ENCODE measurements at regions not wholly inside any gene's neighbourhood (a gene's known extent, or its start where the extent isn't known, plus 50 kb on each side); places are given as distances from the start of the nearest gene placed in this dataset.
"Not testable (repeated sequence)": the region's sequence is repeated elsewhere in the genome, so short reads cannot be mapped to it uniquely, and the experiment has no call there.

GRCh38 chr5:5751987-5752386 is 329.5 kb downstream of the ICE1 start:
- DNase-seq (no peak), ATAC-seq (no peak)
- no peaks in the 10 kb centered on the region for H3K9me3 ChIP-seq
- no peak overlapping the region for H3K4me3 ChIP-seq
- H3K36me3 ChIP-seq: no peaks in the 10 kb centered on the region
- no peak for TF ChIP-seq CTCF (IDR thresholded peaks at IDR 0.05)
- H3K27ac ChIP-seq: no peak overlapping the region
- H3K4me1 ChIP-seq: no peaks in the 10 kb centered on the region
- H3K27me3 ChIP-seq: peaks cover 4% of the 10 kb centered on the region
- intact Hi-C loops (cut with DNase I): no loop called here

DNA sequence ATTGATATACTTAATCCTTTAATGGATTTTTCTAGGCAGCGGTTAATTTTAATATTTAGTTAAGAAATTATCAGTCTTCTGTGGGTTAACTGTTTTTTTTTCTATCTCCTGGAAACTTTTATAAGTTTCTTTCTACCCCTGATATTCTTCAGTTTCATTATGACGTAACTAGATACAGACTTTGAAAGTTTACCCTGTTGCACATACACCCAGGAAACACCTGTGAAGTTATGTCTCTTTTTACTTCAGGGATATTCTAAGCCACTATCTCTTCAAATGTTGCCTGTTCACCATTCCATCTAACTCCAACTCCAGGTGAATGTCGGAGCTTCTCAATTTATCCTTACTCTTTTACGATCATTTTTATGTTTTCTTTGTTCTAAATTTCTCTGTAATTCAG is 329.0 kb downstream of the ICE1 start:
- no peaks in the 10 kb centered on the region for H3K9me3 ChIP-seq
- no peaks in the 10 kb centered on the region for H3K4me1 ChIP-seq
- no peak for ATAC-seq
- H3K27ac ChIP-seq: no peak overlapping the region
- no peak for TF ChIP-seq CTCF (IDR thresholded peaks at IDR 0.05)
- H3K4me3 ChIP-seq: no peak overlapping the region
- H3K27me3 ChIP-seq: peaks cover 4% of the 10 kb centered on the region
- DNase-seq: no peak
- intact Hi-C loops (cut with DNase I): no loop called here
- no peaks in the 10 kb centered on the region for H3K36me3 ChIP-seq

DNA sequence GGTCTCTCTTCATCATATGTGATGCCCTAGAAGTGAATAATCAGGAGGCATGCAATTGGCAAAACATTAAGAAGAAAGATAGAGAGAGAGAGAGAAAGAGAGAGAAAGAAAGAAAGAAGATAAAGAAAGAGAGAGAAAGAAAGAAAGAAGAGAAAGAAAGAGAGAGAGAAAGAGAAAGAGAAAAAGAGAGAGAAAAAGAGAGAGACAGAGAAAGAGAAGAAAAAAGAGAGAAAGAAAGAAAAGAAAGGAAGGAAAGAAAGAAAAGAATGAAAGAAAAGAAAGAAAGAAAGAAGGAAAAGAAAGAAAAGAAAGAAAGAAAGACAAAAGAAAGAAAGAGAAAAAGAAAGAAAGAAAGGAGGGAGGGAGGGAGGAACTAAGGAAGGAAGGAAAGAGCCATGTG is 318.9 kb downstream of the ICE1 start:
- Histone ChIP-seq H3K4me1 (no peaks in the 10 kb centered on the region), H3K27ac (no peak overlapping the region), H3K27me3 (no peaks in the 10 kb centered on the region), H3K36me3 (no peaks in the 10 kb centered on the region), H3K9me3 (peaks cover 7% of the 10 kb centered on the region), H3K4me3 (no peak overlapping the region)
- no peak for TF ChIP-seq CTCF (IDR thresholded peaks at IDR 0.05)
- intact Hi-C loops (cut with DNase I): no loop called here
- ATAC-seq: no peak
- no peak for DNase-seq

- TF ChIP-seq CTCF (IDR thresholded peaks at IDR 0.05): no peak
- Histone ChIP-seq H3K4me3 (no peak overlapping the region), H3K36me3 (no peaks in the 10 kb centered on the region), H3K9me3 (peaks cover 7% of the 10 kb centered on the region), H3K27ac (no peak overlapping the region), H3K4me1 (no peaks in the 10 kb centered on the region), H3K27me3 (no peaks in the 10 kb centered on the region)
- ATAC-seq (no peak), DNase-seq (no peak)
- intact Hi-C loops (cut with DNase I): no loop called here
These were observed 317.0 kb downstream of the ICE1 start for GRCh38 chr5:5739490-5739945.

DNA sequence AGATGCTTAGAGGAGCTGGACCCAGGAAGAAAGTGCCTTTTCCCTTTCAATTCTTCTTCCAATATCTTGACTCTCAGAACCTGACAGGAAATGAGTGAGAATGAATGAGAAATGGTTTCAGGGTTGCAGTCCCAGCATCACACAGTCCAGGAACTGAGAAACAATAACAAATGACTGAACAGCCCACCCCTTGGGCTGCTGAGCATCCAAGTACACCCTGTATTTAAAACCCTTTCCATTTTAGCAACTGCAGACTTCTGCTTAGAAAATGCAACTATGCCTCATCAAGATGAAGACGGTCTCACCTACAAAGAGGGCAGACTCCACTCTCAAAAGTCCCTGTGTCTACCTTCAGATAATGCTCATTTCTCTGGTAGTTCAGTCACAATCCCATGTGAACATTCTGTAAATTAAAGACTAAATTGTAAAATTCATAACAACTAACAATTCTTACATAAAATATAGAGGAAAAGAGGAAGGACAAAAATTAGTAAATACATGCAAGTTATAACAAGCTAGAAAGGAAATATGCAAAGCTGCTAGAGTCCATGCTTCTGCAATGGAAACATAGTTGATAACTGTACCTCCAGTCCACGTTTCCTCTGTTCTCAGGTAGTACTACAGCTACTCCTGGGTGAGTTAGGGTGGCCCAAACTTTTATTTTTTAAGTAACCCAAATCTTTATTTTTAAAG is 316.5 kb downstream of the ICE1 start:
- TF ChIP-seq CTCF (IDR thresholded peaks at IDR 0.05): no peak
- ATAC-seq (no peak), DNase-seq (no peak)
- peaks cover 7% of the 10 kb centered on the region for H3K9me3 ChIP-seq
- no peaks in the 10 kb centered on the region for H3K36me3 ChIP-seq
- H3K27me3 ChIP-seq: no peaks in the 10 kb centered on the region
- H3K27ac ChIP-seq: no peak overlapping the region
- intact Hi-C loops (cut with DNase I): no loop called here
- no peak overlapping the region for H3K4me3 ChIP-seq
- no peaks in the 10 kb centered on the region for H3K4me1 ChIP-seq

DNA sequence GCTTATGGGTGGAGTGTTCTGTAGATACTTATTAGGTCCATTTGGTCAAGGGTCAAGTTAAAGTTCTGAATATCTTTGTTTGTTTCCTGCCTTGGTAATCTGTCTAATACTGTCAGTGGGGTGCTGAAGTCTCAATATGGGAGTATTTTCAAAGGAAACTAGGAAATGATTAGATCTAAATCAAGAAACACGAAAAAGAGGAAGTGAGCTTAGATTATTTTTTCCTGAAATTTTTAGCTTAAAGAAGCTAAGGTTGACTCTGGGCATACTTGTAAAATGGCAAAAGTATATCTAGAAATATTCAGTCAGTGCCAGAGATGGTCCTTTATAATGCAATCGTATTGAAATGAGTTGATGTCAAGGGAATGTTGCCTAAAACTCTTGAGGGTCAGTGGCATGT is 313.5 kb downstream of the ICE1 start:
- no peak overlapping the region for H3K27ac ChIP-seq
- DNase-seq (no peak), ATAC-seq (no peak)
- intact Hi-C loops (cut with DNase I): no loop called here
- TF ChIP-seq CTCF (IDR thresholded peaks at IDR 0.05): no peak
- H3K9me3 ChIP-seq: no peaks in the 10 kb centered on the region
- H3K4me3 ChIP-seq: no peak overlapping the region
- no peaks in the 10 kb centered on the region for H3K4me1 ChIP-seq
- H3K36me3 ChIP-seq: no peaks in the 10 kb centered on the region
- H3K27me3 ChIP-seq: no peaks in the 10 kb centered on the region

GRCh38 chr5:5733058-5733457 is 310.6 kb downstream of the ICE1 start:
- ATAC-seq; DNase-seq; H3K4me3 ChIP-seq; H3K27ac ChIP-seq; H3K27me3 ChIP-seq; H3K9me3 ChIP-seq; intact Hi-C loops (cut with DNase I); H3K4me1 ChIP-seq; H3K36me3 ChIP-seq: not testable (repeated sequence)
